ENCODE measurements at regions not wholly inside any gene's neighbourhood (a gene's known extent, or its start where the extent isn't known, plus 50 kb on each side); places are given as distances from the start of the nearest gene placed in this dataset.
A peak's percentile ranks its signal among the peaks of the same experiment; 100 is the strongest.
"Not testable (repeated sequence)": the region's sequence is repeated elsewhere in the genome, so short reads cannot be mapped to it uniquely, and the experiment has no call there.

DNA sequence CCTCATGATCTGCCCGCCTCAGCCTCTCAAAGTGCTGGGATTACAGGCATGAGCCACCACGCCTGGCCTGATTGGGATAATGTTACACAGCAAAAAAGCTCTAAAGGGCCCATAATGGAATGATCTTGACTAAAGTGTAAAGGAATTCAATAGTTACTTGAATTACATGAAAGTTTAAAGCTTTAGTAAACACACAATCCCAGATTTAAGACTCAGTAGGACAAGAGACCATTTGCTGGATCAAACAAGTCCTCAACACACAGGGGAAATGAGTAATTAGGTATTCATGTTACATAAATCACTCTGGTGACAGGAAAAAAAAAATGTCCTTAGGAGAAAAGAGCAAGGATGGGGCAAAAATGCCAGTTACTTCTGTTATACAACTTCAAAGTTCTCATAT lies 762.9 kb upstream of the AMELY start:
- FAIRE-seq: peak; percentile 78
- DNase-seq (ENCODE audit: low spot score): peak; percentile 34

DNA sequence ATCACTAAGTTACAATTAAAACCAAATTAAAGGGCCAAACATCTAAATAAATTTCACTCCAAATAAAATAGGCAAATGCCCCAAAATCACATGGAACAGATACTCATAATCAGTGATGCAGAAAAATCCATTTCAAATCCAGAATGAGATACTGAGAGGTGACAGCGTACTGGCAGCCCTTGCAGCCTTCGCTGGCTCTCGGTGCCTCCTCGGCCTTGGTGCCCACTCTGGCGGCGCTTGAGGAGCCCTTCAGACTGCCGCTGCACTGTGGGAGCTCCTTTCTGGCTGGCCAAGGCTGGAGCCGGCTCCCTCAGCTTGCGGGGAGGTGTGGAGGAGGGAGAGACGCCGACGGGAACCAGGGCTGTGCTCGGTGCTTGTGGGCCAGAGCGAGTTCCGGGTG lies 761.2 kb upstream of the AMELY start:
- DNase-seq (ENCODE audit: low spot score) (no peak), FAIRE-seq (no peak)

DNA sequence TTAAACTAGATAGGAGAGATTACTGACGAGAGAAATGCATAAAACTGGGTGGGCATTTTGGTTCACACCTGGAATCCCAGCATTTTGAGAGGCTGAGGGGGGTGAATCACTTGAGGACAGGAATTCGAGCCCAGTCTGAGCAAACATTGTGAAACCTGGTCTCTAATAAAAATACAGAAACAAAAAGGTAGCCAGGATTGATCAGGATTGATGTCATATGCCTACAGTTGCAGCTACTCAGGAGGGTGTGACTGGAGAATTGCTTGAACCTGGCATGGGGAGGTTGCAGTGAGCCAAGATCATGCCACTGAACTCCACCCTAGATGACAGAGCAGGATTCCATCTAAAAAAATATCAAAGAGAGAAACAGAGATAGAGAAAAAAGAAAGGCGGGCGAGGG lies 751.7 kb upstream of the AMELY start:
- no peak for FAIRE-seq
- DNase-seq (ENCODE audit: low spot score): no peak

- FAIRE-seq (no peak), DNase-seq (ENCODE audit: low spot score) (no peak)
These were observed 747.5 kb upstream of the AMELY start for GRCh38 chrY:7659047-7659446.

GRCh38 chrY:7656596-7656995 lies 745.0 kb upstream of the AMELY start:
- FAIRE-seq: no peak
- no peak for DNase-seq (ENCODE audit: low spot score)

DNA sequence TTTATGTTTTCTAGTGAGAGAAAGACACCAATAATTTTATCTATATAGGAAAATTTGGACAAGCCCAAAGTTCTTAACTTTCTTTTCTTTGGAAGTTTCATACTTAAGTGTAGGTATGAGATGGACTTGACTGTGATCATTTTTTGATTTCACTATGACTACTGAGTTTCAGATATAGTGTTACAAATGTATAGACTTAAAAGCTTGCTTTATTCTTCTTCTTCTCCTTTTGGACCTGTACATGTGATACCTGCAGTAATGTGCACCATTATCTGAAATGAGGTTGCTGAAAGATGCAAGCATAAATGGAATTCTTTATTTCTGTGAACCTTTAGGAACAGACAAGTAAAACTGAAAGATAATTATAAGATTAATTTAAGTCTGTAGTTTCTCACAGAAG lies 743.4 kb upstream of the AMELY start:
- DNase-seq (ENCODE audit: low spot score): no peak
- FAIRE-seq: no peak

DNA sequence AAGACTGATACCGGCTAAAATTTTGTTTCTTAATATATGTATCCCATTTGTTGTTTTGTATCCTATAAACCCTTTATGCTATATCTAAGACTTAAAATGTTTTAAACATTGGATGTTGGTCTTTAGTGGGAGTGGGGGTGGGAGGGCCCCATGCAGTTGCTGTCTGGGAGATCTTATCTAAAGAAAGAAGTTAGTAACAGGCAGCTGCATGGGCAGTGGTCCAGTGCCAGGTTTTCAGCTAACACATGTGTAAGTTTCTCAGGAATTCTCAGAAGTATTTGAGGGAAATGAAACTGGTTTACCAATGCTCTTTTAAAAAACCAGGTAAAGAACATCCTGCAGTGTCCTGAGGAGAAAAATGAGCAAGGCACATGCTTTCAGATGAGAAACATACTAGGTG lies 738.3 kb upstream of the AMELY start:
- FAIRE-seq: peak; percentile 24
- not testable (repeated sequence) for DNase-seq (ENCODE audit: low spot score)

Data from RCC 7860 (cell line).